ENCODE measurements at regions not wholly inside any gene's neighbourhood (a gene's known extent, or its start where the extent isn't known, plus 50 kb on each side); places are given as distances from the start of the nearest gene placed in this dataset.

DNA sequence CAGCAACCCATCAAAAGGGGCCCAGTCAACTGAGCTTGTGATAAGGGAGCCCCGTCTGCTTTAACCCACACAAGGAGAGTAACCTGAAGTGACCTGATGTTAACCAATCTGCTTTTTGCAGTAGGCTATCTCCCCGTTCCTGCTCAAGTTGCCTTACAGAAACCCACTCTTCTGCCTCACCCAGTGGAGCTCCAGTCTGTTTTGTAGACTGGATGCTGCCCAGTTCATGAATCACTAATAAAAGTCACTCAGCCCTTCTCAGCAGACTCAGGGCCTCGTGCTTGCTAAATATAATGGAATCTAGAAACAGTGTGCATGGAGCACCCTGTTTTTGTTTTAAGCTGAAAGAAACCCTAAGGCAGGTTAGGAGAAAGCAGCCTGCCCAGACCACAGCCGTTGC, 312.3 kb downstream of the FBXW7 start:
- Histone ChIP-seq H3K4me3 (no peak overlapping the region), H3K27ac (peak overlapping the region in 1 of 12 donors; percentile 24), H3K9me3 (no peaks in the 10 kb centered on the region), H3K4me1 (peaks cover 0 to 6% (median 0%) of the 10 kb centered on the region in 12 donors), H3K27me3 (no peaks in the 10 kb centered on the region), H3K36me3 (no peaks in the 10 kb centered on the region)
- no peak for DNase-seq
- WGBS, 4 donors = 93 to 100% (median 96%) methylated on average over 4 of the region's 4 CpGs
- no peak for TF ChIP-seq CTCF (IDR thresholded peaks at IDR 0.05)
- intact Hi-C loops (cut with DNase I) = no loop called here
- no peak for ATAC-seq

DNA sequence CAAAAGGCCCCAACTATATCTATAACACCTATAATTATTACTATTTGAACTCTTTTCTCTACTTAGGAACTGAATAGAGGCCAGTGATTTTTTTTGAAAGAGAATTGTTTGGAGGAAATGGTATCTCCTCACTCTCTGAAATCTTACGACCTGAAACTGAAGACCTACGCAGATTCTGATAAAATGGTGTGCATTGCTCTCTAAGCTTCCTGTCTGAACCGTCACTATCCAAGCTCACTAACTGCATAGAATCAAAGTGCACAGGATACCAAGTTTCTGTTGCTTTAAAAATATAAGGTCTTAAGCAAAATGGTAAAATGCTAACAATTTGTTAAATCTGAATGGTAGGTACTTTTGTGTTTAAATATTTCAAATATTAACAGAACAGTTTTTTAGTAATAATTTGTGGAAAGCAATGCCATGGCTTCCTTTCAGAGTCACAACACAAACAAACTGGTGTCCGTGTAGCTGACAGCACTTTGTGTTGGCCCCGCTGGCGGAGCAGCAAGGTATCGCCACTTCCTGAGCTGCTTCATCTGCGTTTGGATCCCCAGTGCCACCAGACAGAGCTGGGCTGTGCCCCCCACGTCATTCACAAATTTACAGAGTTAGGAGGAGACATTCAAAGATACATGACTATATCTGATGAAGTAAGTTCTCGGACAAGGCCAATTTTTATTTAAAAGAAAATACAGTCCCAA, 313.9 kb downstream of the FBXW7 start:
- Histone ChIP-seq H3K36me3 (no peaks in the 10 kb centered on the region), H3K4me1 (peaks cover 0 to 6% (median 0%) of the 10 kb centered on the region in 12 donors), H3K27ac (no peak overlapping the region), H3K4me3 (no peak overlapping the region), H3K27me3 (no peaks in the 10 kb centered on the region), H3K9me3 (no peaks in the 10 kb centered on the region)
- TF ChIP-seq POLR2A (IDR thresholded peaks at IDR 0.05) (no peak), CTCF (IDR thresholded peaks at IDR 0.05) (no peak)
- no peak for DNase-seq
- ATAC-seq = no peak
- intact Hi-C loops (cut with DNase I) = no loop called here
- WGBS, 4 donors = 89 to 93% (median 90%) methylated on average over 10 of the region's 10 CpGs

DNA sequence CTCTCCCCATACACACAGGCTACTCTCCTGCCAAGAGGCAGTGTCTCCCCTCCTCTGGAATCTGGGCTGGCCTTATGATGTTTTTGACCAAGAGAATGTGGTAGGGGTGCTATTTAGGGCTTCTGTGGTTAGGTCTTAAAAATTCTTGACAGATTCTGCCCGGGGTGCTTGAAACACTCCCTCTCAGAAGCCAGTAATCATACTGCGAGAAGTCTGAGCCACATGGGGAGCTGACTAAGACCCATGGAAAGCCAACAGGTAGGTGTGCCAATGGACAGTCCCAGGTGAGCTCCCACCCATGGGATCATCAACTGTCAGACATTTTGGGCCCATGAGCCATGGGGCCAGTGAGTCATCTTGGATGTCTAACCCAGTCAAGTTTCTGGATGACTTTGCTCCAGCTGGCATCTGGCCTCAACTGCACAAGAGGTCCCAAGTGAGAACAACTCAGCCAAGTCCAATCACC, 315.7 kb downstream of the FBXW7 start:
- ATAC-seq (no peak), DNase-seq (no peak)
- H3K27me3 ChIP-seq = no peaks in the 10 kb centered on the region
- no peak overlapping the region for H3K27ac ChIP-seq
- peaks cover 0 to under 1% (median 0%) of the 10 kb centered on the region in 12 donors for H3K9me3 ChIP-seq
- 75 to 83% (median 81%) methylated on average over 2 of the region's 2 CpGs for whole genome bisulfite sequencing, 4 donors
- H3K36me3 ChIP-seq = no peaks in the 10 kb centered on the region
- no peak overlapping the region for H3K4me3 ChIP-seq
- intact Hi-C loops (cut with DNase I) = no loop called here
- TF ChIP-seq POLR2A (IDR thresholded peaks at IDR 0.05) = no peak
- TF ChIP-seq CTCF (IDR thresholded peaks at IDR 0.05) = no peak
- peaks cover 0 to 6% (median 0%) of the 10 kb centered on the region in 12 donors for H3K4me1 ChIP-seq

GRCh38 chr4:152218576-152218975, 317.3 kb downstream of the FBXW7 start:
- WGBS, 4 donors = 87 to 95% (median 93%) methylated on average over 4 of the region's 4 CpGs
- no peak overlapping the region for H3K4me3 ChIP-seq
- ATAC-seq (no peak), DNase-seq (no peak)
- H3K9me3 ChIP-seq = peaks cover 0 to 7% (median 0%) of the 10 kb centered on the region in 12 donors
- H3K27ac ChIP-seq = no peak overlapping the region
- no peaks in the 10 kb centered on the region for H3K36me3 ChIP-seq
- no peaks in the 10 kb centered on the region for H3K27me3 ChIP-seq
- TF ChIP-seq CTCF (IDR thresholded peaks at IDR 0.05) (no peak), POLR2A (IDR thresholded peaks at IDR 0.05) (no peak)
- intact Hi-C loops (cut with DNase I) = no loop called here
- no peaks in the 10 kb centered on the region for H3K4me1 ChIP-seq
